GM19468 (cell line): ENCODE measurements at regions not wholly inside any gene's neighbourhood (a gene's known extent, or its start where the extent isn't known, plus 50 kb on each side); places are given as distances from the start of the nearest gene placed in this dataset.
"Not testable (repeated sequence)": the region's sequence is repeated elsewhere in the genome, so short reads cannot be mapped to it uniquely, and the experiment has no call there.

Experiments used
- ATAC-seq: cut with Tn5 transposase; IDR thresholded peaks from one replicate; pipeline ENCODE4 v1.9.1; 2021; ENCODE audit warnings: mild to moderate bottlenecking, moderate library complexity, moderate number of reproducible peaks; ENCODE audit not compliant: unreplicated experiment; ENCODE audit errors: extremely low read depth

GRCh38 chr3:38966811-38967692 lies 84.7 kb downstream of the SCN11A start:
- ATAC-seq, result no peak

GRCh38 chr3:38964646-38965045 lies 87.1 kb downstream of the SCN11A start:
- no peak for ATAC-seq

- no peak for ATAC-seq
Measured at GRCh38 chr3:38964204-38964603, 87.5 kb downstream of the SCN11A start.

GRCh38 chr3:38960953-38961622 lies 90.7 kb downstream of the SCN11A start:
- ATAC-seq, result no peak

DNA sequence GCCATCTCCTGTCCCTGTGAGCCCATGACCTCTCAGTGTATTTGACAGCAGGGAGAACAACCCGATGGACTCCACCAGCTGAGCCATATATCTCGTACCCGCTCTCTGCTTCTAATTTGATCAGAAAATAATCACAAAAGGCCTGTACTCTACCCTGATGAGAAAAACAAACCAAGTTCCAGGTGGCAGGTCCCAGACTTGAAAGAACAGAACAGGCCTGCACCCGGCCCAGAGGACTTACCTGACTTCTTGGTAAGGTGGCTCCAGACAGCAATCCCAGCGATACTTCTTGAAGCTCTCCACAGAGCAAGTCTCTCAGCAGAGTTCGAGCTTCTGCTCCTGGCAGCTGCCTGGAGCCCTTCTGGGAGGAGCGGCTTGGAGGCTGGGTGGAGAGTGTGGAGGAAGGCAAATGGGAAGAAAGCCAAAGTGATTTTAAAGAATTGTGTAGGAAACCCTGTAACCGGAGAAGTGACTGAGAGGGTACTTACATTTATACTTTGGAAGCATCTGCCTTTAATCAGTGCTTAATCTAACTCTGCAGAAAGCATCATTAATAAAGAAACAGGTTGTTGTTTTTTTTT lies 91.6 kb downstream of the SCN11A start:
- no peak for ATAC-seq

GRCh38 chr3:38958026-38958720 lies 93.6 kb downstream of the SCN11A start:
- no peak for ATAC-seq

DNA sequence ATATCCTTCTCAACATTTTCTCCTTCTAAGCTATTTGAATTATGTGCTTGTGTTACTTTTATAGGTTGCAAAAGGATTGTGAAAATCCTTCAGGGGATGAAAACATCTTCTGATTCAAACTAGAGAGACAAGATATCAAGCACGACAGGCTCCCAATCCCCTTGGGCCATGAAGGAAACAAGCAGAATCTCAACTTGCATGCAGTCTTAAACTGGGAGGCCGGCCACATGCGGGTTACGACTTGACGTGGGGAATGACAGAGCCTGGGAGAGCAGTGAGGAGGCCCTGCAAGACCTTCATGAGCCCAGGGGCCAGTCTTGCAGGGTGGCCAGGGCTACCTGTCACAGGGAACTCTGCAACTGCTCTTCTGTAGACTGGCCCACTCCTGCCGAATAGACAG lies 94.4 kb downstream of the SCN11A start:
- ATAC-seq, result no peak

DNA sequence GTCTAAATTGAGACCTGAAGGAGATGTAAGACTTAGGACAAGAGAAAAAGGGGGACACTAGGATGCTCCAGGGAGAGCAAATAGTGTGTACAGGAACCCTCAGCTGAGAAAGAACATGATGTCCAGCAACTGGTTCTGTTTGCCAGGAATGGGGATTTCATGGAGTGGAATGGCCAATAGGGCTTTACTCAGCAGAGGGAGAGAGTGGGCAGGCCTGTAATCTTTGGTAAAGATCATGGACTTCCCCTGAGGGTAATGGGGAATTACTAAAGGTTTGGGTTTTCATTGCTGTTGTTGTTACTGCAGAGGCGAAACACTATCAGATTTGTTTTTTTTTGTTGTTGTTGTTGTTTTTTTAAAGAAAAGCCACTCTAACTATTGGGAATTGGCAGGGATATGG lies 99.0 kb downstream of the SCN11A start:
- no peak for ATAC-seq

DNA sequence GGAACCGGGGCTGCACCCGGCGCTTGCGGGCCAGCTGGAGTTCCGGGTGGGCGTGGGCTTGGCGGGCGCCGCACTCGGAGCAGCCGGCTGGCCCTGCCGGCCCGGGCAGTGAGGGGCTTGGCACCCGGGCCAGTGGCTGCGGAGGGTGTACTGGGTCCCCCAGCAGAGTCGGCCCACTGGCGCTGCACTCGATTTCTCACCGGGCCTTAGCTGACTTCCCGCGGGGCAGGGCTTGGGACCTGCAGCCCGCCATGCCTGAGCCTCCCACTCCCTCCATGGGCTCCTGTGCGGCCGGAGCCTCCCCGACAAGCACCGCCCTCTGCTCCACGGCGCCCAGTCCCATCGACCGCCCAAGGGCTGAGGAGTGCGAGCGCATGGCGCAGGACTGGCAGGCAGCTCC lies 100.6 kb downstream of the SCN11A start:
- ATAC-seq, result not testable (repeated sequence)

DNA sequence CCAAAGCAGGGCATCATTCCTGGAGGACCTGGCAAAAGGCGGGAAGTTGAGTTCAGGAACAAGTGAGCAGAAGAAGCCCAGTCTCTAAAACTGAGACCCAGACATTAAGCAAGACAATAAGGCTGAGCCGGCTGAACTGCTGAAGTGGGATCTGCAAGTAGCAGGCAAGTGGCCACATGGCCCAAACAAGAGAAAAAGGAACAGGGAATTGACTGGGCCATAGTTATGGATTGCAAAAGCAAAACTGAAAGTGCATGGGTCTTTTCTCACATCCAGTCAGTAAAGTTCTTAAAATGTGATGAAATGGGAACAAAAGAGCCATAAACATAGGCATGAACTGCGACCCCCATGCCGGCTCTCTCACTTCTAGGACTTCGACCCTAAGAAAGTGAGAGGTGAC lies 101.2 kb downstream of the SCN11A start:
- no peak for ATAC-seq

DNA sequence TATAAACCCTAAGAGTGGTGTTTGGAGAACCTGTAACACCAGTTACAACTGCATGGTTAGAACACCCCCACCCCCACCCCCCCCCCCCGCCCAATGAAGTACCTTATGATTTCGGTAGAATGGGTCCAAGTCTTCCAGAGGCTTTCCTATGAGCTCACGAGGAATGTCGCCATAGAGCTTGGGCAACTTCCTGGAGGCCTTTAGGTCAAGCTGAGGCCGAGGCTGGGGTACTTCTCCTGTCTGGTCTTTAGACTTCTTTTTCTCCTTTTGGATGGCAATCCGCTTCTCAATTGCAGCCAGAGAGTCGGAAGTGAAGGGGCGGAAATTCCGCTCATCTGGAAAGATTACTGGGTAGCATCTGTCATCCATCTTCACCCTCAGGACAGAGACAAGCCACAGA lies 101.8 kb downstream of the SCN11A start:
- ATAC-seq, result no peak

GRCh38 chr3:38940394-38940793 lies 111.3 kb downstream of the SCN11A start:
- no peak for ATAC-seq

DNA sequence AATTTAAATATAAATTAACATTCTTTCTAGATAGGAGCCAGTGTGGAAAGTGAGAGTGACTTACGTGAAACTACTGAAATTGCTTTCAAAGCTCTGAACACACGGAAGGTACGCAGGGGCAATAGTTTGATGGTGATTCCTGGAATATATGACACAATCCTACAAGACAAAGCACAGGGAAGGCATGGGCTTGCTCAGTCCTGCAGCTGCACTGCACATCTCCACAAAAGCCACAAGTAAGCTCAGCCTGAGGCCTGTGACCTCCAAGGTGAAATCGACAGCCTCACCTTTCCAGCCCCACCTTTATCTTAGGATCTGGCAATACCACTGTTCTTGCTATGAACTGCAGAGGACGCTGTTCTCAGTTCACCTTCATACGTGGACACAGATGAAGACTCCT lies 109.3 kb upstream of the SCN10A start:
- ATAC-seq, result no peak

GRCh38 chr3:38916706-38917105 lies 100.7 kb upstream of the SCN10A start:
- ATAC-seq, result no peak

GRCh38 chr3:38907426-38907825 lies 91.4 kb upstream of the SCN10A start:
- ATAC-seq, result no peak

DNA sequence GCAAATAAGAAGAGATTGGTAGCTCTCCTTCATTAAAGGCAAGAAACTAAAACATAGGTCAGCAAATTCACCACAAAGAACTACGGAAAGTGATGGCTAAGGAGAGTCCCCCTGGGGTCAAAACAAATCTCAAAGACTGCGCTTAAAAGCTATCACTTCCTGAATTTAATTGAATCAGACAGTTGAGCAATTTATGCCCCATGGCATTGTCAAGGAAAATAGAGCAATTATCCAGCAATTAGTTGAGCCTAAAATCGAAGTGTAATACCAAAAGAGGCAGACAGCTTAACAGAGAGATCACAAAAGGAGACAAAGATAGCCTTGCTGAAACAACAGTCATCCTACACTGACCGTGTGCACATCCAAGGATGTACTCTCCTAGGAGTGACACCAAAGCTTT lies 74.4 kb upstream of the SCN10A start:
- no peak for ATAC-seq

- ATAC-seq, result no peak
Measured at GRCh38 chr3:38878646-38879045, 62.6 kb upstream of the SCN10A start.
